ENCODE measurements at regions not wholly inside any gene's neighbourhood (a gene's known extent, or its start where the extent isn't known, plus 50 kb on each side); places are given as distances from the start of the nearest gene placed in this dataset.
A peak's percentile ranks its signal among the peaks of the same experiment; 100 is the strongest.

DNA sequence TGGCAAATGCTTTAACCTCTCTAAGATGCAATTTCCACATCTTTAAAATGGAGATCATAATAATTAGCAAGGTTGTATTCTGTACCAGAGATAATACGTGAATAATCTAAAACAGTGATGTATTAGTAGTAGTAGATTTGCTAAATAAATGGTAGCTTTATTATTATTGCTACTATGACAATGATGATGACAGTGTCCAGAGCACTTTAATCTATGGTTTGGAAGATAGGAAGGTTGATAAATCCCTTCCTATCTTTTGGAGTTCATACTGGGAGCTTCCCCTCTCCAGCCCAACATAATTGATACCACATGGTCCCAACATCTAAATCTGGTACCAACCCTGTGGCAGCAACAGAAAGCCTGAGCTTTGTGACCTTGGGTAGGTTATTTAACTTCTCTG, 267.8 kb downstream of the FAT3 start:
- DNase-seq: no peak

GRCh38 chr11:92495107-92495793, 270.6 kb downstream of the FAT3 start:
- no peak for DNase-seq

DNA sequence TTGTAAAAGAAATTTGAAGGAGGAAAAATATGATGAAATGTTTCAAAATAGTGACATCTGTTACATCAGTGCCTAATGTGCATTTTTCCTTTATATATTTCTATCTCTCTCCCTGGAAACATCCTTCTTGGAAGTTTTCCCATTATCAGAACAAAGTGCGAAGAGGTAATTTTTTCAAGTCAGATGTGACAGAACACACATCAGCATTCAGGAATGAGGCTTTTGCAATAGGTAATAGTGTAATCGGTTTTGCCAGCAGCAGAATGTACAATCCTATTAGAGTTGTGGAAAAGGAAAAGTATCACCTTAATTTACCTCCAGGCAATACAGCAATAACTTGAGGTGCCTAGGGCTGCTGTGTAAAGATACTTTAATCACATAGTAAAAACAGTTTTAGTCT, 275.8 kb downstream of the FAT3 start:
- no peak for DNase-seq

GRCh38 chr11:92501066-92501739, 276.6 kb downstream of the FAT3 start:
- DNase-seq: no peak

DNA sequence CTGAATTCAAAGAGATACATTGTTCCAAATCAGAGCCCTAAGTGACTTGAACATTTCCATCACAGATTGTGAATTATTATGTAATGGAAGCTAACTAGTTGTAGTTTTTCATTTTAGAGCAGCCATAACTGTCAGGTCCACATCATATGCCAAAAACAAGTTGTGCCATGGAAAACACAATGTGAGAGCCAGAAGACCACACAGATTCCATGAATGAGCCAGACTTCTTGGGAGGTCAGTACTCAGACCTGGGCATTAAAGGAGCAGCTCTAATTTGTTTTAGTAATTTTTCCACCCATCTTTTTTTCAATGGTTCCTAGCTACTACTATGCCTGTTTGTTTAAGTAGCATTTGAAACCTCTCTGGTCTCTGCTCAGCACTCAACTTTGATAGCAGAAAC, 279.4 kb downstream of the FAT3 start:
- DNase-seq: no peak

DNA sequence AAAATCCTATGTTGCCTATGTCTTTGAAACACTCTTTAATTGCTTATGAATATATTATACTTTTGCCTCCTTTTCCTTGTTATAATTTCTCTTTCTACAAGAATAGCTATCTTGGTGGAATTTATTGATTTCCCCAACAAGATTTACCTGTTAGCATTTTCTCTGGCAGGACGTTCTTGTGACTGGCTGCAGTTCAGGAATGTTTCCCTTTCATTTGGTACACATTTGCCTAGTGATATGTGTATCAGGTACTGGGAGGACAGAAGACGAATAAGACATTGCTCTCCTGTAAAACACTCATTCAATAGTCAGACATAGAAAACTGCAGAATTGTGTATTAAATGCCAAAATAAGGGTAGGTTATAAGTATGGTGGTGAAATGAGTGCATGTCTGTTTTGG, 279.9 kb downstream of the FAT3 start:
- no peak for DNase-seq

DNA sequence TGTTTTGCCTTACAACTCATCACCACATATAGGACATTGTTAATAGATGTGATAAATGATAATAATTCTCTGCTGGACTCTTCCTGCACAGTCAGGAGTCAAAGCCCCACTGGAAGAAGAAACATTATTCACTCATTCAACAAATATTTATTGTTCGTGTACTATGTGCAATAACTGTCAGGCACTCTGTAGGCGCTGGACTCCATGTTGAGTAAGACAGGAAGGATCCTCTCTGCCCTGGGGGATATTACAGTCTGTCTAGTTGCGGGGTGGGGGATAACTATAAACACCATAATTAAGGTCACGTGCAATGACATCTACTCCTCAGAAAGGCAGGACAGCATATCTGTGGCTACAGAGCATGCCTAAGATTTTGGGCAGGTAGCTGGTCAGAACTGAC, 281.1 kb downstream of the FAT3 start:
- DNase-seq: no peak

DNA sequence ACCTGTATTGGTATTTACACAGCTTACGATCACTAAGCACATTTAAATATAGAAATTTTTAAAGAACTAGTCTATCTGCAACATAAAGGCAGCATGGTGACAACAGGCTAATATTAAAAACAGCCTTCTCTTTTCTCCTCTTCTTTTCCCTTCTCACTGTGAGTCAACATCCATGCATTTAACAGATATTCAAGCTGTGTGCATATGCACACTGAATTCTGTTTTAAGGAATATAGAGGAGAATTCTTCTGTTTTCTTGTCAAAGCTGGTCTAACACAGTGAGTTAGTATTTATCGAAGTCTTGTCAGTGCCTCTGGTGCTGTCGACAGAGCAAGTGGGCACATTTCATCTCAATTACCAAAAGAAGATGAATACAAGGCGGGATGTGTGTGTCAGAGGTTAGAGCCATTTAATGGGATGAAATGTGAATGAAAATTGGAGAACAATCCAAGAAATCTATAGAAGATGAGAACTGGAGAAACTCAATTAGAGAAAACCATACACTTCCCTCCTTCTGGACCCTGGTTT, 282.3 kb downstream of the FAT3 start:
- DNase-seq: no peak

- DNase-seq: no peak
Measured at GRCh38 chr11:92510591-92510990, 286.0 kb downstream of the FAT3 start.

GRCh38 chr11:92511522-92512203, 287.0 kb downstream of the FAT3 start:
- no peak for DNase-seq

DNA sequence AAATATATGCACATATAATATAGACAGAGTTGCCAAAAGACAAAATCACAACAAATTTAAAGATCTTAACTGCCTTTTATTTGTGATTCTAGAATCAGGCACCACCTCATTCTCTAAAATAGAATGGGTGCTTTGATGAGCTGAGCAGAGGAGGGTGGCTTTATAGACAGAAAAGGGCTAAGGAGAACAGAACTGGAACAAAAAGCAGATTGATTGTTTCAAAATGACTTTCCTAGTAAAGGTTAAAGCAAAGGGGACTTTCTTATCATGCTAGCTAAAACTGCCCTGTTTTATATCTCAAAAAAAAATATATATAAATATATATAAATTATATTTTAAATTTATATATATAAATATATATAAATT, 287.6 kb downstream of the FAT3 start:
- no peak for DNase-seq

DNA sequence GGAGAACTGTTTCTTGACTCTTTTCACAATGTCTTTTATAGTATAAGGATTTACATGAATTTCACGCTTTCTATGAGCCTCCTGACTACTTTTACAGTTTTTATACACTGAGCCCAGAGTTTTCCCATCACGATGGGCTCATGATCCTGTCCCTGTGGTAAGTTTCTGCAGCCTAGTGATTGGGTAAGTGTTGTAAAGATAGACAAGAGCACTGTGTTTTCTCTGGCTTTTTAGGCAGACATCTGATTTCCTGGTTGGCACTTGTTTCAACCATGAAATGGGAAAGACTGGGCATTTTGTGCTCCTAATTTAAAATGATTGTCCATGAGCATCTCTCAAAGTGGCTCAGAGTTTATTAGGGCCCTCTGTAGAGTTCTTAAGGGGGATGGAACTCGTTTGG, 299.0 kb downstream of the FAT3 start:
- DNase-seq: no peak

GRCh38 chr11:92524542-92524941, 299.9 kb downstream of the FAT3 start:
- no peak for DNase-seq

- no peak for DNase-seq
Measured at GRCh38 chr11:92527467-92527866, 302.8 kb downstream of the FAT3 start.

DNA sequence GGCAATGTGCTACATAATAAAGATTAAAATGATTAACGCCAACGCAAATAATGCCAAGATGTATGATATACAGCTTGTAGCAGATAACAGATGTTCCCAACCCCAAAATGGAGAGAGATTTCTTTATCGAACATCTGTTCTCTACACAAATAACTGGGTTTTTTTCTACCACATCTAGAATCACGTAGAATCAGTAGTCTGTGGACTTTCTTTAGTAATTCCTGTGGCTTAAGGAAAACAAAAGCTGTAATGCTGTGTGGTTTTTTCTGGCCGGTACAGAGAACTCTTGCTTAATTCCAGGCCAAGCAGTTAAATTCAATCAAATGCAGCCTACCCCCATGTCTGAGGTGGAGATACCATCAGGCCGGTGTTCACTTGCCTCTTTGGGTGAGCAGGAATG, 303.4 kb downstream of the FAT3 start:
- no peak for DNase-seq

- DNase-seq: no peak
Measured at GRCh38 chr11:92531065-92531739, 306.6 kb downstream of the FAT3 start.

GRCh38 chr11:92533657-92534335, 309.2 kb downstream of the FAT3 start:
- no peak for DNase-seq

DNA sequence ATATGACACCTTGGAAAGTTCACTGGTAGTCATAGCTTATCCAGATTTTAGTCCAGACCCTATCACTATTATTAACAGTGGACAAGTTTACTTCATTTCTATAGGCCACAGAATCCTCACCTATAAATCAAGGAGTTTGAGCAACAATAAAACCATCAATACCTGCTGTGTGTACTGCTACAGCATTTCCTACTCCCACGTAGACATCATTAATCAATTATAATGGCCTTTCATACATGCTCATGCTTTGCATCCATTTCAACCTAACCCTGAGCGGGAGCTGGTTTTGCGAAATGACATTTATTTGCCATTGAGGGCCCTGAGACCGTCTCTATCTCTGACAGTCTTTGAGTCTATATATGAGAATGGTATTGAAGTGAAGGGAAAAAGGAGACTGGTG, 312.3 kb downstream of the FAT3 start:
- no peak for DNase-seq

- DNase-seq: no peak
Measured at GRCh38 chr11:92540096-92540495, 315.5 kb downstream of the FAT3 start.

DNA sequence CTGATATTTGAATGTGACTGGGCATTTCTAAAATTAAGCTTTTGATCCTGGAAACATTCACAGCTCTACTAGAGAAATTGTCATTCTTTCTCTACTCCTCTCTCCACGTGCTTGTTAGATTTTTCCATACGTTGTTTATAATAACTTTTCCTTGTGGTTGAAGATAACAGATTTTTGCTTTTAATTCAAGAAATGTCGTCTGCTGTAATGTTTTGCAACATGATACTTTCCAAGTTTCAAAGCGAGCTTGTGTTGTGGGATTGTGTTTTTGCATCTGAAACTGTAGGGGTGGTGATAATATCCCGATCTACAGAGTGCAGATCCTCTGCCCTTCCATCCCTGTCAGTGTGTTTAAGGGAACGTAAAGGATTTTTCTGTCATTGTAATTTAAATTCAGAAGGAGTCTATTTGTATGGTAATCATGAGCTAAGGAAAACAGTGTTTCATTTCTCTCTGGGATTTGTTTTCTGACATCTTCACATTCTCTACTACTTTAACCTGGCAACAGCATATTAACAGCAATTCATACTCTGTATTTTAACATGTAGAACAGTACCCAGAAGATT, 321.4 kb downstream of the FAT3 start:
- DNase-seq: no peak

DNA sequence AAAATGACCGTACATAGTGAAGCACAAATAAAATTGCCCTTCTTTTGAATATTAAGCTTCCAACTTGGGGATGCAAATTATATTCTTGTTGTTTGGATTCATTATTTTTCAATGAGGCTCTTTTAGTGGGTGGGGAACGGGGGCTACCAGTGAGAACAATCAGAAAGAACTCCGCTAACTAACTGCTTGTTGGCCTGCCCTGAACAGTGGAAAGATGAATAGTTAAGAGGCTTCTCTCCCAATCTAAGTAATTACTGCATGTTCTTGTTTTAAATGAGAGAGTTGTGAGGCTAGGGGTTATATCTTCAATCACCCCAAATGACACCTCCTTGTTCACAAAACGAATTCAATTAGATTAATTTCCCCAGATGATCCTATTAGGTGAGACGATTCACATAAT, 322.0 kb downstream of the FAT3 start:
- no peak for DNase-seq

DNA sequence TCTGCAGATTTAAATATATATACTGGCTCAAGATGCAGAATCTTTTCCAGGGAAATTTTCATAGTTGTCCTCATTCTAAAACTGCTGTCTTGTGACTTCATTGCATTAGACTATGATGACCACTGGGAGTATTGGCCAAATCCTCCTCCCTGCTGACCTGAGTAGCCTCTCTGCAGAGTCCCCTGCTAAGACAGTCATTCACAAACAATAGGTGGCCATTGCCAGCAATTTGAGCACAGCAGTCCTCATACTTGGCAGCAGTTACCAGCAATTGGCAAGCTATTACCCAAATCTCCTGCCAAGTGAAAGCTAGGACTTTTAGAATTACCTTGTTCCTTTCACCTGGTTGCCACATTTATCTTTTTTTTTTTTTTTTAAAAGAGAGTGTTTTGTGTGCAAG, 325.8 kb downstream of the FAT3 start:
- peak; percentile 46 for DNase-seq

DNA sequence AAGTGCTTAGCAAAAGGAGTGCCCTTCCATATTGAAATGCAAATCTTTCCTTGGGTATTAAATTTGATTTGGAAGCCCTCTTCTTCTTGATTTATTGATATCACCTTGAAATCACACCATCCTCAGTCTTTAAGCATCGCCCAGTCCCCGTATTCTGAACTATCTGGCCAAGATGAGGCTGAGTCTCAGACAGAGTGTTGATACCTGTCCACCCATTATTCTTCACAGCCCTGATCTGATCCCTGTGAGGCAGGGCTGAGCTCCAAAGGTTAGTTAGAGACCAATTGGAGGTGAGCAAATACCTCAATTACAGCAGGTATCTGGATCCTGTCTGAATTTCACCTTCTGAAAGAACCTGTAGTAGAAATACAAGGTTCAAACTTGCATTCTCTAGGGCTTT, 326.3 kb downstream of the FAT3 start:
- no peak for DNase-seq

Measured in NCI-H146 (cell line).